Astrocyte (in vitro differentiated cells and primary cell): ENCODE measurements at regions not wholly inside any gene's neighbourhood (a gene's known extent, or its start where the extent isn't known, plus 50 kb on each side); places are given as distances from the start of the nearest gene placed in this dataset.

ENCODE experiments used
- DNase-seq: peaks from one replicate; pipeline ENCODE4 v3.0.0-alpha.2; 2010; ENCODE audit warnings: low read depth
- FAIRE-seq: peaks from 2 replicates; lab custom pipeline; 2011; peaks lifted over from hg19 to GRCh38; lab: Jason Lieb, UNC
- H2AFZ ChIP-seq: 2 replicates; pipeline ENCODE4 v1.6.0; 2012; ENCODE audit warnings: low read depth, low read length, inconsistent platforms
- H3K27ac ChIP-seq: 2 replicates; pipeline ENCODE4 v1.5.1; 2011; ENCODE audit warnings: low read depth, low read length, inconsistent platforms
- H3K27me3 ChIP-seq: 2 replicates; pipeline ENCODE4 v1.6.0; 2011; ENCODE audit warnings: low read length, inconsistent platforms; ENCODE audit not compliant: insufficient read depth
- H3K36me3 ChIP-seq: 2 replicates; pipeline ENCODE4 v1.5.1; 2011; ENCODE audit warnings: low read length, inconsistent platforms; ENCODE audit not compliant: insufficient read depth
- H3K4me1 ChIP-seq: 2 replicates; pipeline ENCODE4 v1.5.1; 2011; ENCODE audit warnings: low read length, inconsistent platforms; ENCODE audit not compliant: insufficient read depth
- H3K4me2 ChIP-seq: 2 replicates; pipeline ENCODE4 v1.6.0; 2012; ENCODE audit warnings: low read length, inconsistent platforms
- H3K4me3 ChIP-seq: 2 replicates; pipeline ENCODE4 v1.5.1; 2011; ENCODE audit warnings: low read depth, mild to moderate bottlenecking, low read length, inconsistent platforms; ENCODE audit not compliant: insufficient read depth
- H3K79me2 ChIP-seq: 2 replicates; pipeline ENCODE4 v1.6.0; 2012; ENCODE audit warnings: mild to moderate bottlenecking, low read length, inconsistent platforms; ENCODE audit not compliant: insufficient read depth
- H3K9ac ChIP-seq: 2 replicates; pipeline ENCODE4 v1.6.0; 2012; ENCODE audit warnings: mild to moderate bottlenecking, low read length, inconsistent platforms
- H3K9me3 ChIP-seq: 2 replicates; pipeline ENCODE4 v1.5.1; 2012; ENCODE audit warnings: low read depth, mild to moderate bottlenecking, low read length, inconsistent platforms; ENCODE audit not compliant: insufficient read depth
- H4K20me1 ChIP-seq: 2 replicates; pipeline ENCODE4 v1.6.0; 2012; ENCODE audit warnings: low read length, inconsistent platforms; ENCODE audit not compliant: insufficient read depth
- H3K27ac Mint-ChIP-seq: one replicate; pipeline ENCODE4 v1.8.0; 2021; ENCODE audit warnings: mild to moderate bottlenecking, mixed read lengths; ENCODE audit not compliant: unreplicated experiment
- H3K27me3 Mint-ChIP-seq: one replicate; pipeline ENCODE4 v1.8.0; 2021; ENCODE audit warnings: low read depth, mixed read lengths; ENCODE audit not compliant: unreplicated experiment
- H3K36me3 Mint-ChIP-seq: one replicate; pipeline ENCODE4 v1.8.0; 2021; ENCODE audit warnings: low read depth, mixed read lengths; ENCODE audit not compliant: unreplicated experiment
- H3K4me1 Mint-ChIP-seq: one replicate; pipeline ENCODE4 v1.8.0; 2021; ENCODE audit warnings: low read depth, mixed read lengths; ENCODE audit not compliant: unreplicated experiment
- H3K4me3 Mint-ChIP-seq: one replicate; pipeline ENCODE4 v1.8.0; 2021; ENCODE audit warnings: mild to moderate bottlenecking, moderate library complexity, mixed read lengths; ENCODE audit not compliant: unreplicated experiment
- H3K9me3 Mint-ChIP-seq: one replicate; pipeline ENCODE4 v1.8.0; 2021; ENCODE audit warnings: mild to moderate bottlenecking, mixed read lengths; ENCODE audit not compliant: unreplicated experiment
- CTCF ChIP-seq: IDR thresholded peaks from 2 replicates; pipeline ENCODE4 v1.5.1; 2011; ENCODE audit warnings: low read depth, mild to moderate bottlenecking, inconsistent platforms, low read length, moderate library complexity; ENCODE audit not compliant: insufficient read depth
- EZH2 ChIP-seq: IDR thresholded peaks from 2 replicates; pipeline ENCODE4 v1.6.1; 2012; ENCODE audit warnings: mild to moderate bottlenecking, low read length, inconsistent platforms; ENCODE audit not compliant: insufficient read depth

- Histone ChIP-seq H3K9me3 (no peaks in the 10 kb centered on the region), H3K9ac (no peak overlapping the region), H2AFZ (no peak overlapping the region), H3K27ac (no peak overlapping the region), H3K4me1 (no peaks in the 10 kb centered on the region), H3K79me2 (no peaks in the 10 kb centered on the region), H3K4me2 (no peak overlapping the region), H3K4me3 (no peak overlapping the region), H4K20me1 (no peaks in the 10 kb centered on the region), H3K27me3 (no peaks in the 10 kb centered on the region), H3K36me3 (no peaks in the 10 kb centered on the region)
- FAIRE-seq (no peak), DNase-seq (no peak)
- no peaks in the 10 kb centered on the region for H3K4me1 Mint-ChIP-seq
- no peaks in the 10 kb centered on the region for H3K9me3 Mint-ChIP-seq
- H3K27ac Mint-ChIP-seq, result no peak overlapping the region
- H3K36me3 Mint-ChIP-seq, result no peaks in the 10 kb centered on the region
- H3K4me3 Mint-ChIP-seq, result no peak overlapping the region
- no peaks in the 10 kb centered on the region for H3K27me3 Mint-ChIP-seq
- TF ChIP-seq CTCF (no peak), EZH2 (no peak)
Observed at GRCh38 chr2:57793310-57793709, 253.3 kb upstream of the VRK2 start.

GRCh38 chr2:57796527-57796926 lies 250.1 kb upstream of the VRK2 start:
- Histone ChIP-seq H2AFZ (no peak overlapping the region), H4K20me1 (no peaks in the 10 kb centered on the region), H3K79me2 (no peaks in the 10 kb centered on the region), H3K4me1 (no peaks in the 10 kb centered on the region), H3K4me2 (no peak overlapping the region), H3K27ac (no peak overlapping the region), H3K9me3 (no peaks in the 10 kb centered on the region), H3K36me3 (no peaks in the 10 kb centered on the region), H3K9ac (no peak overlapping the region), H3K4me3 (no peak overlapping the region), H3K27me3 (no peaks in the 10 kb centered on the region)
- no peaks in the 10 kb centered on the region for H3K27me3 Mint-ChIP-seq
- H3K4me3 Mint-ChIP-seq, result no peak overlapping the region
- DNase-seq (no peak), FAIRE-seq (no peak)
- no peak for TF ChIP-seq EZH2
- TF ChIP-seq CTCF, result no peak
- H3K36me3 Mint-ChIP-seq, result no peaks in the 10 kb centered on the region
- no peaks in the 10 kb centered on the region for H3K9me3 Mint-ChIP-seq
- H3K27ac Mint-ChIP-seq, result no peak overlapping the region
- no peaks in the 10 kb centered on the region for H3K4me1 Mint-ChIP-seq

GRCh38 chr2:57798346-57798745 lies 248.3 kb upstream of the VRK2 start:
- Histone ChIP-seq H3K36me3 (no peaks in the 10 kb centered on the region), H2AFZ (no peak overlapping the region), H3K27me3 (no peaks in the 10 kb centered on the region), H3K79me2 (no peaks in the 10 kb centered on the region), H3K4me3 (no peak overlapping the region), H3K9me3 (no peaks in the 10 kb centered on the region), H4K20me1 (no peaks in the 10 kb centered on the region), H3K27ac (no peak overlapping the region), H3K4me1 (no peaks in the 10 kb centered on the region), H3K4me2 (no peak overlapping the region), H3K9ac (no peak overlapping the region)
- Mint-ChIP-seq H3K27ac (no peak overlapping the region), H3K4me1 (peaks cover 2% of the 10 kb centered on the region), H3K4me3 (no peak overlapping the region), H3K36me3 (no peaks in the 10 kb centered on the region), H3K27me3 (no peaks in the 10 kb centered on the region), H3K9me3 (no peaks in the 10 kb centered on the region)
- no peak for TF ChIP-seq EZH2
- no peak for TF ChIP-seq CTCF
- DNase-seq (no peak), FAIRE-seq (no peak)
